ENCODE measurements at regions not wholly inside any gene's neighbourhood (a gene's known extent, or its start where the extent isn't known, plus 50 kb on each side); places are given as distances from the start of the nearest gene placed in this dataset.

DNA sequence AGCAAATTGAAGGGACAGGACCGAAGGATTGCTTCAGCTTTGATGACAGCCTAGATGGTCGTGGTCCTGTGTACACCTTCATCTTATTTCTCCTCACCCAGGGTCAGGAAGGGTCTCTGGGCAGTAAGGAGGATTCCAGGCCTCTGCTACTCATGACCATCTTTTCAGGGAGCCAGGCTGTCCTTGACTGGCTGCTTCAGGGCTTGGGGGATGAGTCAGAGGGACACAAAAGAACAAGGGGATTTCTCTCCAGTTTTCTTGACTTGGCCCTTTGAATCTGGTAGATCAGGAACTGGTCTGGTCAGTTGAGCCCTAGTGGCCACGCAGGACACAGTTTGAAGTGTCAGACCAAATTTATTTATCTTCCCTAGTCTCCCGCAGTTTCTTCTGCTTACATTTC, 402.1 kb upstream of the CHD6 start:
- H3K36me3 ChIP-seq (ENCODE audit: insufficient read depth, low read length): no peaks in the 10 kb centered on the region
- no peak for DNase-seq (ENCODE audit: low read depth, low spot score)
- H3K9me3 ChIP-seq (ENCODE audit: low read depth, low read length): no peaks in the 10 kb centered on the region
- H3K27ac ChIP-seq: no peak overlapping the region
- no peak overlapping the region for H3K9ac ChIP-seq (ENCODE audit: insufficient read length)
- no peak overlapping the region for H3K4me3 ChIP-seq
- TF ChIP-seq POLR2AphosphoS5 (IDR thresholded peaks at IDR 0.05; ENCODE audit: borderline replicate concordance, low read depth, low read length): no peak
- TF ChIP-seq EZH2 (IDR thresholded peaks at IDR 0.05): no peak
- no peak for TF ChIP-seq FOXP2 (optimal IDR thresholded peaks at IDR 0.05; ENCODE audit: control extremely low read depth, extremely low read length, insufficient read depth)

- Histone ChIP-seq H3K4me3 (no peak overlapping the region), H3K36me3 (ENCODE audit: insufficient read depth, low read length) (no peaks in the 10 kb centered on the region), H3K9ac (ENCODE audit: insufficient read length) (no peak overlapping the region), H3K9me3 (ENCODE audit: low read depth, low read length) (no peaks in the 10 kb centered on the region), H3K27ac (no peak overlapping the region)
- no peak for DNase-seq (ENCODE audit: low read depth, low spot score)
- TF ChIP-seq EZH2 (IDR thresholded peaks at IDR 0.05) (no peak), POLR2AphosphoS5 (IDR thresholded peaks at IDR 0.05; ENCODE audit: borderline replicate concordance, low read depth, low read length) (no peak), FOXP2 (optimal IDR thresholded peaks at IDR 0.05; ENCODE audit: control extremely low read depth, extremely low read length, insufficient read depth) (no peak)
Observed at GRCh38 chr20:42018979-42019378, 400.8 kb upstream of the CHD6 start.

GRCh38 chr20:42010090-42010489, 391.9 kb upstream of the CHD6 start:
- Histone ChIP-seq H3K9me3 (ENCODE audit: low read depth, low read length) (no peaks in the 10 kb centered on the region), H3K9ac (ENCODE audit: insufficient read length) (no peak overlapping the region), H3K27ac (no peak overlapping the region), H3K36me3 (ENCODE audit: insufficient read depth, low read length) (no peaks in the 10 kb centered on the region), H3K4me3 (no peak overlapping the region)
- TF ChIP-seq EZH2 (IDR thresholded peaks at IDR 0.05): no peak
- no peak for TF ChIP-seq POLR2AphosphoS5 (IDR thresholded peaks at IDR 0.05; ENCODE audit: borderline replicate concordance, low read depth, low read length)
- no peak for TF ChIP-seq FOXP2 (optimal IDR thresholded peaks at IDR 0.05; ENCODE audit: control extremely low read depth, extremely low read length, insufficient read depth)
- DNase-seq (ENCODE audit: low read depth, low spot score): no peak

GRCh38 chr20:42007251-42007650, 389.1 kb upstream of the CHD6 start:
- no peak for DNase-seq (ENCODE audit: low read depth, low spot score)
- no peak overlapping the region for H3K4me3 ChIP-seq
- H3K36me3 ChIP-seq (ENCODE audit: insufficient read depth, low read length): no peaks in the 10 kb centered on the region
- no peaks in the 10 kb centered on the region for H3K9me3 ChIP-seq (ENCODE audit: low read depth, low read length)
- no peak for TF ChIP-seq EZH2 (IDR thresholded peaks at IDR 0.05)
- TF ChIP-seq FOXP2 (optimal IDR thresholded peaks at IDR 0.05; ENCODE audit: control extremely low read depth, extremely low read length, insufficient read depth): no peak
- TF ChIP-seq POLR2AphosphoS5 (IDR thresholded peaks at IDR 0.05; ENCODE audit: borderline replicate concordance, low read depth, low read length): no peak
- no peak overlapping the region for H3K27ac ChIP-seq
- H3K9ac ChIP-seq (ENCODE audit: insufficient read length): no peak overlapping the region

- TF ChIP-seq EZH2 (IDR thresholded peaks at IDR 0.05) (no peak), FOXP2 (optimal IDR thresholded peaks at IDR 0.05; ENCODE audit: control extremely low read depth, extremely low read length, insufficient read depth) (no peak), POLR2AphosphoS5 (IDR thresholded peaks at IDR 0.05; ENCODE audit: borderline replicate concordance, low read depth, low read length) (no peak)
- Histone ChIP-seq H3K36me3 (ENCODE audit: insufficient read depth, low read length) (no peaks in the 10 kb centered on the region), H3K4me3 (no peak overlapping the region), H3K9me3 (ENCODE audit: low read depth, low read length) (no peaks in the 10 kb centered on the region), H3K27ac (no peak overlapping the region), H3K9ac (ENCODE audit: insufficient read length) (no peak overlapping the region)
- DNase-seq (ENCODE audit: low read depth, low spot score): no peak
Observed at GRCh38 chr20:42005211-42005610, 387.0 kb upstream of the CHD6 start.

DNA sequence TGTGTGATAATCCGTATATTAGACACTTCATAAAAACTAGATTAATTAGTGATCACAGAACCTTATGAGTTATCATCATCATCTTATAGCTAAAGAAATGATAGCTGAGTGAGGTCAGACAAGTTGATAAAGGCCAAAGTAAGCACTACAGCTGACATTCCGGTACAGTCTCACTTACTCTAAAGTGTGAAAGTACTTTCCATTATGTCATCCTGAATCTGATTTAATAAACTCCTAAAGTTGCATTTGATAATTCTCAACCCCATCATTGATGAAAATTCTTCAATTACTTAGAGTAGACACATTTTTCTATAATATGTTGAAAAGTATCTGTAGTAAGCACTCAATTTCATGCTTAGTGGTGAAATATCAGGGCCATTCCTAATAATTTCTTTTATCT, 385.2 kb upstream of the CHD6 start:
- Histone ChIP-seq H3K9ac (ENCODE audit: insufficient read length) (no peak overlapping the region), H3K9me3 (ENCODE audit: low read depth, low read length) (no peaks in the 10 kb centered on the region), H3K36me3 (ENCODE audit: insufficient read depth, low read length) (no peaks in the 10 kb centered on the region), H3K27ac (no peak overlapping the region), H3K4me3 (no peak overlapping the region)
- no peak for TF ChIP-seq EZH2 (IDR thresholded peaks at IDR 0.05)
- no peak for DNase-seq (ENCODE audit: low read depth, low spot score)

GRCh38 chr20:41998539-41999341, 380.6 kb upstream of the CHD6 start:
- no peaks in the 10 kb centered on the region for H3K9me3 ChIP-seq (ENCODE audit: low read depth, low read length)
- no peak overlapping the region for H3K9ac ChIP-seq (ENCODE audit: insufficient read length)
- TF ChIP-seq EZH2 (IDR thresholded peaks at IDR 0.05): no peak
- TF ChIP-seq POLR2AphosphoS5 (IDR thresholded peaks at IDR 0.05; ENCODE audit: borderline replicate concordance, low read depth, low read length): no peak
- no peak for TF ChIP-seq FOXP2 (optimal IDR thresholded peaks at IDR 0.05; ENCODE audit: control extremely low read depth, extremely low read length, insufficient read depth)
- no peaks in the 10 kb centered on the region for H3K36me3 ChIP-seq (ENCODE audit: insufficient read depth, low read length)
- no peak for DNase-seq (ENCODE audit: low read depth, low spot score)
- H3K27ac ChIP-seq: no peak overlapping the region
- no peak overlapping the region for H3K4me3 ChIP-seq

GRCh38 chr20:41996951-41997350, 378.8 kb upstream of the CHD6 start:
- TF ChIP-seq POLR2AphosphoS5 (IDR thresholded peaks at IDR 0.05; ENCODE audit: borderline replicate concordance, low read depth, low read length) (no peak), EZH2 (IDR thresholded peaks at IDR 0.05) (no peak), FOXP2 (optimal IDR thresholded peaks at IDR 0.05; ENCODE audit: control extremely low read depth, extremely low read length, insufficient read depth) (no peak)
- DNase-seq (ENCODE audit: low read depth, low spot score): no peak
- H3K4me3 ChIP-seq: no peak overlapping the region
- no peak overlapping the region for H3K27ac ChIP-seq
- H3K9me3 ChIP-seq (ENCODE audit: low read depth, low read length): no peaks in the 10 kb centered on the region
- no peak overlapping the region for H3K9ac ChIP-seq (ENCODE audit: insufficient read length)
- H3K36me3 ChIP-seq (ENCODE audit: insufficient read depth, low read length): no peaks in the 10 kb centered on the region

DNA sequence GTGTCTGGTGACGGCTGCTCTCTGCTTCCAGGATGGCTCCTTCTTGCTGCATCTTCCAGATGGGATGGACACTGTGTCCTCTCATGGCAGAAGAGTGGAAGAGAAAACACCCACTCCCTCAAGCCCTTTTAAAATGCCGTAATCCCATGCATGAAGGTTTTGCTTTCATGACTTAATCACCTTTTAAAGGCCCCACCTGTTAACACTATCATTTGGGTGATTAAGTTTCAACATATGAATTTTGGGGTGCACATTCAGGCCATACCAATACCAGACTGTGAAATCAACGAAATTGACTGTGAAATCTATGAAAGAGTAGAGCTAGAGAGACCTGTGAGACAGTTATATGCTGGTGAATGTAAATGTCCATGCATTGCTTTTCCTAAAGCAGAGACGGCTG, 374.3 kb upstream of the CHD6 start:
- no peak for DNase-seq (ENCODE audit: low read depth, low spot score)
- Histone ChIP-seq H3K9ac (ENCODE audit: insufficient read length) (no peak overlapping the region), H3K27ac (no peak overlapping the region), H3K9me3 (ENCODE audit: low read depth, low read length) (no peaks in the 10 kb centered on the region), H3K36me3 (ENCODE audit: insufficient read depth, low read length) (no peaks in the 10 kb centered on the region), H3K4me3 (no peak overlapping the region)
- TF ChIP-seq FOXP2 (optimal IDR thresholded peaks at IDR 0.05; ENCODE audit: control extremely low read depth, extremely low read length, insufficient read depth) (no peak), EZH2 (IDR thresholded peaks at IDR 0.05) (no peak), POLR2AphosphoS5 (IDR thresholded peaks at IDR 0.05; ENCODE audit: borderline replicate concordance, low read depth, low read length) (no peak)

All from SK-N-MC (cell line).